Activated CD8-positive, alpha-beta memory T cell treated with anti-CD3 and anti-CD28 coated beads, Interleukin-2, amount 50 U/mL, for 1 hour (primary cell): ENCODE measurements at regions not wholly inside any gene's neighbourhood (a gene's known extent, or its start where the extent isn't known, plus 50 kb on each side); places are given as distances from the start of the nearest gene placed in this dataset.
"Not testable (repeated sequence)": the region's sequence is repeated elsewhere in the genome, so short reads cannot be mapped to it uniquely, and the experiment has no call there.

Experiments
- DNase-seq: peaks from one replicate; pipeline ENCODE4 v3.0.0-alpha.2; 2020; ENCODE audit errors: extremely low read depth

GRCh38 chr20:4435671-4436455 is 186.8 kb upstream of the ADRA1D start:
- no peak for DNase-seq

- no peak for DNase-seq
Measured at GRCh38 chr20:4435225-4435624, 186.1 kb upstream of the ADRA1D start.

- no peak for DNase-seq
Measured at GRCh38 chr20:4434681-4435080, 185.6 kb upstream of the ADRA1D start.

GRCh38 chr20:4431446-4431845 is 182.4 kb upstream of the ADRA1D start:
- DNase-seq = no peak

GRCh38 chr20:4430826-4431225 is 181.7 kb upstream of the ADRA1D start:
- DNase-seq = not testable (repeated sequence)

GRCh38 chr20:4427940-4428586 is 179.0 kb upstream of the ADRA1D start:
- DNase-seq = no peak

- DNase-seq = no peak
Measured at GRCh38 chr20:4418141-4418540, 169.1 kb upstream of the ADRA1D start.

GRCh38 chr20:4415281-4415680 is 166.2 kb upstream of the ADRA1D start:
- no peak for DNase-seq

GRCh38 chr20:4413314-4414049 is 164.4 kb upstream of the ADRA1D start:
- no peak for DNase-seq

- DNase-seq = no peak
Measured at GRCh38 chr20:4412216-4412615, 163.1 kb upstream of the ADRA1D start.

- DNase-seq = no peak
Measured at GRCh38 chr20:4411744-4412143, 162.7 kb upstream of the ADRA1D start.

- no peak for DNase-seq
Measured at GRCh38 chr20:4406627-4407026, 157.5 kb upstream of the ADRA1D start.

- DNase-seq = no peak
Measured at GRCh38 chr20:4401601-4402000, 152.5 kb upstream of the ADRA1D start.

- no peak for DNase-seq
Measured at GRCh38 chr20:4384961-4385360, 135.9 kb upstream of the ADRA1D start.

GRCh38 chr20:4383961-4384360 is 134.9 kb upstream of the ADRA1D start:
- no peak for DNase-seq

- DNase-seq = no peak
Measured at GRCh38 chr20:4375881-4376280, 126.8 kb upstream of the ADRA1D start.

- DNase-seq = no peak
Measured at GRCh38 chr20:4373454-4373853, 124.4 kb upstream of the ADRA1D start.

GRCh38 chr20:4371623-4372251 is 122.7 kb upstream of the ADRA1D start:
- DNase-seq = no peak

GRCh38 chr20:4370851-4371250 is 121.8 kb upstream of the ADRA1D start:
- no peak for DNase-seq

- no peak for DNase-seq
Measured at GRCh38 chr20:4369798-4370124, 120.7 kb upstream of the ADRA1D start.

GRCh38 chr20:4369119-4369797 is 120.2 kb upstream of the ADRA1D start:
- no peak for DNase-seq

- DNase-seq = no peak
Measured at GRCh38 chr20:4366076-4366475, 117.0 kb upstream of the ADRA1D start.
